ENCODE measurements at regions not wholly inside any gene's neighbourhood (a gene's known extent, or its start where the extent isn't known, plus 50 kb on each side); places are given as distances from the start of the nearest gene placed in this dataset.
A peak's percentile ranks its signal among the peaks of the same experiment; 100 is the strongest.

DNA sequence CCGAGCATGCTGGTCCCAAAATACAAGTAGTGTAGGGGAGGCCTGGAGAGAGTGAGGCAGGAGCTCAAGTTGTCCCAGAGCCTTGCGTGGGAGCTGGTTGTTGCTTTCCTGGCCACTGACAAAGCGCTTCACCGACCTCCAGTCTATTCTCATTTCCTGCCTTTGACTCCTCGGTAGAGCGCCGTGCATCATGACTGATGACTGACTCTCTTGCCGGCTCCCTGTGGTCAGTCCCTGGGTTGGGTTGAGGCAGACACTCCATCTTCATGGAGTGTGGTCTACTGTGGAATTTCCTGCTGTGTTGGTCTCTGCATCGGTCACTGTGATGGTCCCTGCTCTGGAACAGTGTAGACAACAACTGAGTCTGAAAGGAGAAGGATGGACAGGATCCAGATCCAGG is 175.1 kb upstream of the S1PR3 start:
- DNase-seq = no peak
- Mint-ChIP-seq H3K4me3 (no peak overlapping the region), H3K9me3 (no peaks in the 10 kb centered on the region), H3K27me3 (peaks cover 31 to 40% of the 10 kb centered on the region in 2 donors), H3K36me3 (no peaks in the 10 kb centered on the region), H3K4me1 (peaks cover 0 to 5% of the 10 kb centered on the region in 2 donors), H3K27ac (no peak overlapping the region)
- ATAC-seq (replicated peaks) = no peak

GRCh38 chr9:88816591-88816990 is 174.7 kb upstream of the S1PR3 start:
- Mint-ChIP-seq H3K9me3 (no peaks in the 10 kb centered on the region), H3K4me3 (no peak overlapping the region), H3K27ac (no peak overlapping the region), H3K4me1 (peaks cover 0 to 5% of the 10 kb centered on the region in 2 donors), H3K27me3 (peaks cover 28 to 37% of the 10 kb centered on the region in 2 donors), H3K36me3 (no peaks in the 10 kb centered on the region)
- no peak for ATAC-seq (replicated peaks)
- no peak for DNase-seq

DNA sequence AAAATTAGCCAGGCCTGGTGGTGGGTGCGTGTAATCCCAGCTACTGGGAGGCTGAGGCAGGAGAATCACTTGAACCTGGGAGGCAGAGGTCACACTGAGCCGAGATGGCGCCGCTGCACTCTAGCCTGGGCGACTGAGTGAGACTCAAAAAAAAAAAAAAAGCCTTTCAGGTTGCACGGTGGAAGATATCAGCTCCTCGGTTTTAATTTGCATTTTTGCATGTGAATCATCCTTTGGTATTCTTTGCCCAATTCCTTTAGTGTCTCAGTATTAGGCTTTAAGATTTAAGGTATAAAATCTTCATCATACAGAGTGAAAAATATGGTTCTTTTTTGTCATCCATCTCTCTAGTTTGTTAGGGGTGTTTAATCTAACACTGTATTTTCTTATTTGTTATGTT is 173.6 kb upstream of the S1PR3 start:
- ATAC-seq (replicated peaks) (no peak), DNase-seq (no peak)
- no peaks in the 10 kb centered on the region for H3K9me3 Mint-ChIP-seq
- H3K4me3 Mint-ChIP-seq = no peak overlapping the region
- no peak overlapping the region for H3K27ac Mint-ChIP-seq
- H3K36me3 Mint-ChIP-seq = no peaks in the 10 kb centered on the region
- H3K27me3 Mint-ChIP-seq = peaks cover 32 to 42% of the 10 kb centered on the region in 2 donors
- H3K4me1 Mint-ChIP-seq = peaks cover 0 to 5% of the 10 kb centered on the region in 2 donors

- H3K27ac Mint-ChIP-seq = no peak overlapping the region
- peaks cover 0 to 1% of the 10 kb centered on the region in 2 donors for H3K9me3 Mint-ChIP-seq
- peaks cover 38 to 48% of the 10 kb centered on the region in 2 donors for H3K27me3 Mint-ChIP-seq
- H3K36me3 Mint-ChIP-seq = no peaks in the 10 kb centered on the region
- DNase-seq (no peak), ATAC-seq (replicated peaks) (no peak)
- H3K4me1 Mint-ChIP-seq = peaks cover 0 to 5% of the 10 kb centered on the region in 2 donors
- H3K4me3 Mint-ChIP-seq = no peak overlapping the region
Observed at GRCh38 chr9:88818495-88819201, 172.6 kb upstream of the S1PR3 start.

GRCh38 chr9:88819476-88819875 is 171.8 kb upstream of the S1PR3 start:
- H3K36me3 Mint-ChIP-seq = no peaks in the 10 kb centered on the region
- peaks cover 0 to 5% of the 10 kb centered on the region in 2 donors for H3K4me1 Mint-ChIP-seq
- no peak for DNase-seq

GRCh38 chr9:88820055-88820454 is 171.2 kb upstream of the S1PR3 start:
- Mint-ChIP-seq H3K4me1 (peaks cover 0 to 5% of the 10 kb centered on the region in 2 donors), H3K36me3 (no peaks in the 10 kb centered on the region), H3K27ac (no peak overlapping the region), H3K4me3 (no peak overlapping the region), H3K9me3 (peaks cover 0 to 1% of the 10 kb centered on the region in 2 donors), H3K27me3 (peaks cover 41 to 52% of the 10 kb centered on the region in 2 donors)
- no peak for ATAC-seq (replicated peaks)
- DNase-seq = no peak

More at GRCh38 chr9:88819476-88819875, 171.8 kb upstream of the S1PR3 start:
- peaks cover 41 to 52% of the 10 kb centered on the region in 2 donors for H3K27me3 Mint-ChIP-seq
- H3K27ac Mint-ChIP-seq = no peak overlapping the region
- no peak for ATAC-seq (replicated peaks)
- no peak overlapping the region for H3K4me3 Mint-ChIP-seq
- peaks cover 0 to 1% of the 10 kb centered on the region in 2 donors for H3K9me3 Mint-ChIP-seq

- peaks cover 0 to 1% of the 10 kb centered on the region in 2 donors for H3K9me3 Mint-ChIP-seq
- ATAC-seq (replicated peaks) (no peak), DNase-seq (no peak)
- no peaks in the 10 kb centered on the region for H3K36me3 Mint-ChIP-seq
- no peak overlapping the region for H3K27ac Mint-ChIP-seq
- no peak overlapping the region for H3K4me3 Mint-ChIP-seq
- H3K27me3 Mint-ChIP-seq = peaks cover 40 to 52% of the 10 kb centered on the region in 2 donors
- H3K4me1 Mint-ChIP-seq = peaks cover 0 to 5% of the 10 kb centered on the region in 2 donors
Observed at GRCh38 chr9:88821033-88821745, 170.1 kb upstream of the S1PR3 start.

DNA sequence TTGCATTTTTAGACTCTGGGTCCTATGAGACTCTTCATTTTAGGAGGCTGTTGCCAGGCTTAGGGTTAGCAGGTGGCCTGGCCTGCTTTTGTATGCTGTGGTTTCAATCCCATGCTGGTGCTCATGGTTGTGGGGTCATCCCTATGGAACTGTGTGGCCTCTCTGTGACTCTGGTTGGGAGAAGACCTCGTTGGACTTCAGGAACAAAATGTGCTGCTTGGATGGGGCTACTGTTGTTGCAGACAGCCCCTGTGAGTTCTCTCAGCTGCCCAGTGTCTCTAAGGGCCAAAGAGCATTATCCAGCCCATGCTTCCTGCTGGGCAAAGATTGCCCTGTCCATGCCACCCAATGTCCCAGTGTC is 169.5 kb upstream of the S1PR3 start:
- peaks cover 0 to 1% of the 10 kb centered on the region in 2 donors for H3K9me3 Mint-ChIP-seq
- no peaks in the 10 kb centered on the region for H3K36me3 Mint-ChIP-seq
- H3K27ac Mint-ChIP-seq = no peak overlapping the region
- peaks cover 43 to 55% of the 10 kb centered on the region in 2 donors for H3K27me3 Mint-ChIP-seq
- H3K4me3 Mint-ChIP-seq = no peak overlapping the region
- ATAC-seq (replicated peaks) = no peak
- peaks cover 0 to 5% of the 10 kb centered on the region in 2 donors for H3K4me1 Mint-ChIP-seq
- DNase-seq = no peak

DNA sequence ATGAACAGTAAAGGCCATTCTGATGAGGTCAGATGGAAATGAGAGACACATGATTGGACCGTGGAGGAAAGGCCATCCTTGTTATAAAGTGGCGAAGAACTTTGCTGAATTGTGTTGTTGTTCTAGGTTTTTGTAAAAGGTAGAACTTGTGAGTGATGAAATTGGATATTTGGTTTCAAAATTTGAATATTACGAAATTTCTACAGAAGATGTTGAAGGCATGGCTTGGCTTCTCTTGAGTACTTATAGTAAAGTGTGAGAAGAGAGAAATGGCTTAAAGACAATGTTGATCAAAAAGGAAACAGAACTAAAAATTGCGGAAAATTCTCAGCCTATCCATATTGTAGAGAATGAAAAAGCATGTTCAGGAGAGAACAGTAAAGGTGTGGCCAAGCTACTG is 166.6 kb upstream of the S1PR3 start:
- Mint-ChIP-seq H3K9me3 (peaks cover 0 to 1% of the 10 kb centered on the region in 2 donors), H3K4me1 (peaks cover 1 to 10% of the 10 kb centered on the region in 2 donors), H3K4me3 (no peak overlapping the region), H3K36me3 (no peaks in the 10 kb centered on the region), H3K27ac (no peak overlapping the region), H3K27me3 (peaks cover 55 to 71% of the 10 kb centered on the region in 2 donors)
- DNase-seq (no peak), ATAC-seq (replicated peaks) (no peak)

GRCh38 chr9:88826181-88826580 is 165.1 kb upstream of the S1PR3 start:
- Mint-ChIP-seq H3K27ac (no peak overlapping the region), H3K4me1 (peaks cover 1 to 15% of the 10 kb centered on the region in 2 donors), H3K9me3 (peaks cover 0 to 1% of the 10 kb centered on the region in 2 donors), H3K4me3 (no peak overlapping the region), H3K36me3 (no peaks in the 10 kb centered on the region), H3K27me3 (peaks cover 59 to 84% of the 10 kb centered on the region in 2 donors)
- ATAC-seq (replicated peaks) = no peak
- DNase-seq = no peak

DNA sequence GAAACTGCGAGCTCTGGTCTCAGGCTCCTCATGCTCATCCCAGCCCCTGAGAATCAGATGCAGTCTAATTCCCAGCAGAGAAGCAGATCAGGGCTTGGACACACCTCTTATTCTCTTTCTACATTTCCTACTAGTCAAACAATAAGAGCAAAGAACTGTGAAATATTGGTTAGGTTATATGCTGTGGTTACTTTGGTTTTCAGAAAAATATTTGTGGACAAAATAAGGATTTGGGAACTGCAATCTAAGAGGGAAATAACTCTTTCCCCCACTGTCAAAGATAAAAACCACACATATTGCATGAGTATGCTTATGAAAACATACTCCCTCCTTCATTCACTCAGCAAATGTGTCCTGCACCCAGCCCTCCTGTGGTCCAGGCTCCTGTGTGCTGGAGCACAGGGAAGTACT is 164.5 kb upstream of the S1PR3 start:
- DNase-seq (no peak), ATAC-seq (replicated peaks) (no peak)
- peaks cover 0 to 1% of the 10 kb centered on the region in 2 donors for H3K9me3 Mint-ChIP-seq
- no peaks in the 10 kb centered on the region for H3K36me3 Mint-ChIP-seq
- peaks cover 1 to 21% of the 10 kb centered on the region in 2 donors for H3K4me1 Mint-ChIP-seq
- no peak overlapping the region for H3K4me3 Mint-ChIP-seq
- no peak overlapping the region for H3K27ac Mint-ChIP-seq
- H3K27me3 Mint-ChIP-seq = peaks cover 58 to 82% of the 10 kb centered on the region in 2 donors

- H3K27me3 Mint-ChIP-seq = peaks cover 61 to 86% of the 10 kb centered on the region in 2 donors
- H3K9me3 Mint-ChIP-seq = peaks cover 0 to 3% of the 10 kb centered on the region in 2 donors
- no peak overlapping the region for H3K27ac Mint-ChIP-seq
- no peak for ATAC-seq (replicated peaks)
- no peak for DNase-seq
- H3K4me1 Mint-ChIP-seq = peaks cover 8 to 32% of the 10 kb centered on the region in 2 donors
- H3K4me3 Mint-ChIP-seq = no peak overlapping the region
- no peaks in the 10 kb centered on the region for H3K36me3 Mint-ChIP-seq
Observed at GRCh38 chr9:88828018-88828417, 163.2 kb upstream of the S1PR3 start.

DNA sequence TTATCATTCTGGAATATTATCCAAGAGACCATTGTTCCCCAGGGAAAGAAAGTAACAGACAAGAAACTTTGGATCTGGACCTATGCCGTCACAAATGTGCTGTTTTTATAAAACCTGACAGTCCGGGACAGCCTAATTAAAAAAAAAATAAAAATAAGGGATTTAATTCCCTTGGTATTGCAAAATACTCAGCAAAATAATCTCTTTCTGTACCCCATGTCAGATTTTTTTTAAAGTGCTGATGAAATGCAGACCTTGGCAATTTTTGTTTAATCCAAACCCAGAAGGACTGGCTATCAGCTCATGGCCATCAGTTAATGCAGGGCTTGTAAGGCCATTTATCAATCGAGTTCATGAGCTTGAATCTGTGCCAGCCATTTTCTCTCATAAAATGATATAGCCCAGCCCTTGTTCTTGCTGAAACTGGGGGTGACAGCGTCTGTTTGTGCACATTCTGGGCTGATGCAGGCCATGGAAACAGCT is 162.7 kb upstream of the S1PR3 start:
- Mint-ChIP-seq H3K9me3 (peaks cover 0 to 2% of the 10 kb centered on the region in 2 donors), H3K27ac (no peak overlapping the region), H3K4me1 (peaks cover 11 to 37% of the 10 kb centered on the region in 2 donors), H3K27me3 (peaks cover 61 to 86% of the 10 kb centered on the region in 2 donors), H3K4me3 (no peak overlapping the region), H3K36me3 (no peaks in the 10 kb centered on the region)
- DNase-seq (no peak), ATAC-seq (replicated peaks) (no peak)

DNA sequence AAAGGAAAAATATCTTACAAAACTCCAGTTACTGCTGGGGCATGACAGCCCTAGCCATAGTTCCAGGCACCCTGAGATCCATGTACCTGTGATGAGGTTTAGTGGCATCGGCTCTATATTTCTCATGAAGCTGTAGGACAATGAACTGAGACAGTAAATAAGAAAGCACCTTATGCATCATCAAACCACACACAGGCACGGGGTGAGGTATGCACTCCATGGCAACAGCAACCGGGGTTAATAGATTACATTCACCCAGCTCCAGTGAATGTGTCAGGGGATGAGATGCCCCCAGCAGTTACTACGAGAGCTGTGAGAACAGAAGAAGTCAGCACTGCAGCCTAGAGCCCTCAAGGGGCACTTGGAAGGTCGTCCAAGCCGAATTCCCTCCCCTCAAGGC is 162.0 kb upstream of the S1PR3 start:
- Mint-ChIP-seq H3K27ac (no peak overlapping the region), H3K36me3 (peaks cover 0 to 1% of the 10 kb centered on the region in 2 donors), H3K27me3 (peaks cover 65 to 89% of the 10 kb centered on the region in 2 donors), H3K4me3 (no peak overlapping the region), H3K9me3 (peaks cover 0 to 2% of the 10 kb centered on the region in 2 donors), H3K4me1 (peaks cover 13 to 45% of the 10 kb centered on the region in 2 donors)
- DNase-seq (peak; percentile 34), ATAC-seq (replicated peaks) (peak; percentile 82 to 90)

Measured in stimulated activated naive B cell treated with anti-CD40 and anti-IgM and Interleukin-4, amounts not matched to agents 10 μg/mL and 1 μg/mL and 100 μg/mL, for 72 hours (primary cell).